HepG2 (cell line): ENCODE measurements at regions not wholly inside any gene's neighbourhood (a gene's known extent, or its start where the extent isn't known, plus 50 kb on each side); places are given as distances from the start of the nearest gene placed in this dataset.

ENCODE experiments used
- ATAC-seq: fragments of 200-7000 bp; cut with Tn5 transposase; 3 replicates; pipeline ENCODE4 v1.9.1; 2020; ENCODE audit warnings: mild to moderate bottlenecking, moderate library complexity
- BruUV-seq: library from RNA; stranded (reverse); fragments of 400-500 nt; replicated peaks from 2 replicates; lab custom pipeline; 2021; lab: Mats Ljungman, UMichigan
- CTCF ChIA-PET: fragments of 300-600 bp; formaldehyde crosslinking; extraction: SDS; loops from one replicate; lab custom pipeline; 2021; ENCODE audit warnings: low total read pairs, inconsistent platforms, low intra/inter-chr PET ratio; lab: Yijun Ruan, JAX
- POLR2A ChIA-PET: fragments of 350-600 bp; sonication (Branson Sonifier 250); formaldehyde crosslinking; loops from one replicate; lab custom pipeline; 2020; ENCODE audit warnings: antibody characterized with exemption, inconsistent platforms; lab: Yijun Ruan, JAX
- DNase-seq: peaks from one replicate; pipeline ENCODE4 v3.0.0-alpha.2; 2015; ENCODE audit warnings: low spot score
- FAIRE-seq: peaks from 3 replicates; lab custom pipeline; 2011; peaks lifted over from hg19 to GRCh38; lab: Jason Lieb, UNC
- H2AFZ ChIP-seq: one replicate; pipeline ENCODE4 v1.6.1; 2011; ENCODE audit warnings: low read length, inconsistent platforms
- H3K27ac ChIP-seq: fragments of 300-600 bp; 3 replicates; pipeline ENCODE4 v1.8.0; 2011; ENCODE audit warnings: mixed run types, mild to moderate bottlenecking, mixed read lengths, low read length, inconsistent platforms; ENCODE audit not compliant: insufficient read depth; ENCODE audit errors: extremely low read length
- H3K27me3 ChIP-seq, 2 experiments: fragments of 200-600 bp in 1 of 2; 2 replicates in 1 of 2; 3 replicates in 1 of 2; pipeline versions ENCODE4 v1.6.0 to v1.8.0; 2011; ENCODE audit warnings: low read length in 2 of 2, mild to moderate bottlenecking in 2 of 2, moderate library complexity in 2 of 2, inconsistent platforms in 1 of 2; ENCODE audit not compliant: insufficient read depth in 2 of 2, control insufficient read depth in 1 of 2
- H3K36me3 ChIP-seq, 2 experiments: fragments of 200-600 bp in 1 of 2; replicated peaks in 1 of 2; 2 replicates in 1 of 2; 3 replicates in 1 of 2; pipeline versions ENCODE4 v1.5.1 to v1.8.0; 2011; ENCODE audit warnings: low read length in 2 of 2, inconsistent platforms in 1 of 2; ENCODE audit not compliant: insufficient read depth in 2 of 2, control insufficient read depth in 1 of 2
- H3K4me1 ChIP-seq: 2 replicates; pipeline ENCODE4 v1.5.1; 2012; ENCODE audit warnings: low read length, inconsistent platforms; ENCODE audit not compliant: insufficient read depth
- H3K4me2 ChIP-seq: 2 replicates; pipeline ENCODE4 v1.6.0; 2011; ENCODE audit warnings: low read depth, low read length, inconsistent platforms
- H3K4me3 ChIP-seq, 3 experiments: fragments of 200-600 bp in 1 of 3; sonication (generic), shearing (Covaris generic) in 1 of 3; replicated peaks in 1 of 3; 2 replicates each; pipeline ENCODE4 v1.5.1; 2011 to 2016; ENCODE audit warnings: low read length in 3 of 3, inconsistent platforms in 2 of 3, low read depth in 2 of 3, mild to moderate bottlenecking in 2 of 3, control low read depth in 1 of 3, mixed read lengths in 1 of 3; ENCODE audit not compliant: insufficient read depth in 1 of 3
- H3K79me2 ChIP-seq: one replicate; pipeline ENCODE4 v1.6.1; 2011; ENCODE audit warnings: low read length, inconsistent platforms; ENCODE audit not compliant: insufficient read depth
- H3K9ac ChIP-seq: 2 replicates; pipeline ENCODE4 v1.6.0; 2011; ENCODE audit warnings: mild to moderate bottlenecking, low read depth, low read length, inconsistent platforms; ENCODE audit not compliant: insufficient read depth
- H3K9me3 ChIP-seq: 2 replicates; pipeline ENCODE4 v1.5.1; 2012; ENCODE audit warnings: mild to moderate bottlenecking, low read length
- H4K20me1 ChIP-seq: 2 replicates; pipeline ENCODE4 v1.6.0; 2011; ENCODE audit warnings: inconsistent platforms, mild to moderate bottlenecking, low read length, moderate library complexity; ENCODE audit not compliant: insufficient read depth
- IRF2 ChIP-seq: IDR thresholded peaks from 2 replicates; pipeline ENCODE4 v1.6.1; 2018; ENCODE audit warnings: missing genetic modification reagents, missing compliant biosample characterization
- KMT2B ChIP-seq: IDR thresholded peaks from 2 replicates; pipeline ENCODE4 v1.6.1; 2016; ENCODE audit warnings: missing genetic modification reagents, missing compliant biosample characterization
- REPIN1 ChIP-seq: sonication (generic); formaldehyde crosslinking; IDR thresholded peaks from 2 replicates; pipeline ENCODE4 v1.8.0; 2022; ENCODE audit warnings: missing genetic modification reagents, low read depth, mild to moderate bottlenecking, borderline replicate concordance
- ZFP36L2 ChIP-seq: sonication (generic); formaldehyde crosslinking; IDR thresholded peaks from 2 replicates; pipeline ENCODE4 v1.4.0; 2020; ENCODE audit warnings: missing genetic modification reagents
- ZNF225 ChIP-seq: sonication (generic); formaldehyde crosslinking; IDR thresholded peaks from 2 replicates; pipeline ENCODE4 v1.4.0; 2020; ENCODE audit warnings: mild to moderate bottlenecking, missing genetic modification reagents
- ZNF546 ChIP-seq: sonication (generic); formaldehyde crosslinking; conservative IDR thresholded peaks from 2 replicates; pipeline ENCODE4 v1.8.1; 2023; ENCODE audit warnings: mild to moderate bottlenecking, missing genetic modification reagents
- WGBS: methylation state at CpG from one replicate; pipeline ENCODE4 v1.1.6; 2017; ENCODE audit warnings: low lambda C conversion rate; 5-methylcytosine and 5-hydroxymethylcytosine counted together
- in situ Hi-C: cut with HindIII; loops from 2 replicates; pipeline ENCODE4 v1.10.0; 2017; ENCODE audit warnings: low pct_unique_long_range_greater_than_20kb; ENCODE audit not compliant: extremely low pct_ligation_motif_present
- intact Hi-C: fragments of 100-400 bp; cut with micrococcal nuclease; formaldehyde crosslinking; loops from one replicate; pipeline ENCODE4 v1.10.0; 2022; ENCODE audit not compliant: unreplicated experiment
- TF ChIP-seq, protein P1 (sequence below): IDR thresholded peaks from 2 replicates; pipeline ENCODE4 v1.6.1; 2016; ENCODE audit warnings: low read depth, control low read depth
- TF ChIP-seq, protein P2 (sequence below): sonication (generic); formaldehyde crosslinking; IDR thresholded peaks from 2 replicates; pipeline ENCODE4 v1.5.0; 2020; ENCODE audit warnings: missing genetic modification reagents

DNA sequence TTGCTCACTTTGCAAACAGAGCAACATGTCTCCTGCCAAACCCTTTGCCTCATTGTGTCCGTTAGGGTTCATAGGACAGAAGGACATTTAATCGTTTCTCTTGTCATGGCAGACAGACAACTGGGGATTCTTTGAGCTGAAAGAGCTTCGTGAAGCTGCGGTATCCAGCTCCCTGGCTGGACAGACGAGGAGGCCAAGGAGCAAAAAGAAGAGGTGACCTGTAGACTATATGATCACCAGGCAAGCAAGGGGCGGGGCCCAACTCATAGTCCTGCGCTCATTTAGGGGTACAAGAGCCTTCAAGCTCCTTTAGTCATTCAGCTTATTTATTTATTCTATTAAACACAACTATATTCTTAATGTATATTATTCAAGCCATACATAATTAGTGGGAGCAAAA lies 66.8 kb upstream of the VRK1 start:
- no peak overlapping the region for H3K9ac ChIP-seq
- no peaks in the 10 kb centered on the region for H3K36me3 ChIP-seq
- no peak overlapping the region for H2AFZ ChIP-seq
- H3K4me2 ChIP-seq = no peak overlapping the region
- no peak for DNase-seq
- in situ Hi-C loops = no loop called here
- 44% methylated on average over 5 of the region's 7 CpGs for WGBS
- no peaks in the 10 kb centered on the region for H3K79me2 ChIP-seq
- CTCF ChIA-PET = no interaction called here
- no TSS peak for BruUV-seq
- intact Hi-C loops = no loop called here
- H3K4me3 ChIP-seq = no peak overlapping the region
- no peak overlapping the region for H3K27ac ChIP-seq
- H3K4me1 ChIP-seq = peaks cover 4% of the 10 kb centered on the region; the same call in 1 of the 2 replicates
- no peak for FAIRE-seq
- ATAC-seq = no peak
- no peaks in the 10 kb centered on the region for H4K20me1 ChIP-seq
- peaks cover 2 to 37% of the 10 kb centered on the region in 2 experiments; a peak in 3 of 5 replicates for H3K27me3 ChIP-seq
- no peaks in the 10 kb centered on the region for H3K9me3 ChIP-seq
- TF ChIP-seq REPIN1 (no peak), IRF2 (CRISPR knock-in tag) (no peak), ZNF546 (CRISPR knock-in tag) (no peak), ZNF225 (CRISPR knock-in tag) (no peak), ZFP36L2 (CRISPR knock-in tag) (no peak), KMT2B (CRISPR knock-in tag) (no peak)
- TF ChIP-seq, protein P1, sequence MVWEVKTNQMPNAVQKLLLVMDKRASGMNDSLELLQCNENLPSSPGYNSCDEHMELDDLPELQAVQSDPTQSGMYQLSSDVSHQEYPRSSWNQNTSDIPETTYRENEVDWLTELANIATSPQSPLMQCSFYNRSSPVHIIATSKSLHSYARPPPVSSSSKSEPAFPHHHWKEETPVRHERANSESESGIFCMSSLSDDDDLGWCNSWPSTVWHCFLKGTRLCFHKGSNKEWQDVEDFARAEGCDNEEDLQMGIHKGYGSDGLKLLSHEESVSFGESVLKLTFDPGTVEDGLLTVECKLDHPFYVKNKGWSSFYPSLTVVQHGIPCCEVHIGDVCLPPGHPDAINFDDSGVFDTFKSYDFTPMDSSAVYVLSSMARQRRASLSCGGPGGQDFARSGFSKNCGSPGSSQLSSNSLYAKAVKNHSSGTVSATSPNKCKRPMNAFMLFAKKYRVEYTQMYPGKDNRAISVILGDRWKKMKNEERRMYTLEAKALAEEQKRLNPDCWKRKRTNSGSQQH = no peak
- TF ChIP-seq, protein P2, sequence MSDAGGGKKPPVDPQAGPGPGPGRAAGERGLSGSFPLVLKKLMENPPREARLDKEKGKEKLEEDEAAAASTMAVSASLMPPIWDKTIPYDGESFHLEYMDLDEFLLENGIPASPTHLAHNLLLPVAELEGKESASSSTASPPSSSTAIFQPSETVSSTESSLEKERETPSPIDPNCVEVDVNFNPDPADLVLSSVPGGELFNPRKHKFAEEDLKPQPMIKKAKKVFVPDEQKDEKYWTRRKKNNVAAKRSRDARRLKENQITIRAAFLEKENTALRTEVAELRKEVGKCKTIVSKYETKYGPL (CRISPR knock-in tag) = no peak
- TF ChIP-seq, all 625 proteins: peak for 0
- POLR2A ChIA-PET = no interaction called here
